Left cardiac atrium (tissue), 4 donors: ENCODE measurements at regions not wholly inside any gene's neighbourhood (a gene's known extent, or its start where the extent isn't known, plus 50 kb on each side); places are given as distances from the start of the nearest gene placed in this dataset.

Source experiments
- ATAC-seq, 2 donors: fragments of 200-7000 bp; cut with Tn5 transposase; one replicate each; pipeline ENCODE4 v1.9.1; 2020; ENCODE audit warnings: mild to moderate bottlenecking in 2 of 2, moderate library complexity in 2 of 2
- DNase-seq: peaks from one replicate; pipeline ENCODE4 v3.0.0-alpha.2; 2020
- intact Hi-C, 2 donors: fragments of 100-400 bp; cut with DNase I; formaldehyde crosslinking; loops; one replicate each; pipeline versions ENCODE4 v1.14.1 to v1.15.1; 2022 to 2023
- donor health status: DM: no; HTN: yes; CAD: no.
- donor health status: DM: no; HTN: yes; CAD: no; lungs with severe emphysema.
- donor health status: DM: yes; HTN: yes; CAD: no.
- donor health status: Dilated cardiomyopathy.

- ATAC-seq (no peak), DNase-seq (no peak)
- intact Hi-C loops = no loop called here
Measured at GRCh38 chr4:139611391-139611790, 54.2 kb upstream of the MGST2 start.

GRCh38 chr4:139609647-139610046 lies 53.6 kb upstream of the SETD7 start:
- no peak for ATAC-seq
- DNase-seq = no peak
- intact Hi-C loops = no loop called here

GRCh38 chr4:139607502-139608060 lies 51.6 kb upstream of the SETD7 start:
- DNase-seq (no peak), ATAC-seq (no peak)
- intact Hi-C loops = no loop called here

GRCh38 chr4:139606579-139607501 lies 50.8 kb upstream of the SETD7 start:
- ATAC-seq (peak; percentile 57 to 79), DNase-seq (no peak)
- intact Hi-C loops = no loop called here

- intact Hi-C loops = no loop called here
- DNase-seq (no peak), ATAC-seq (peak in 1 of 2 donors; percentile 32)
Measured at GRCh38 chr4:139606103-139606502, 50.1 kb upstream of the SETD7 start.
